Common myeloid progenitor, CD34-positive (primary cell): ENCODE measurements at regions not wholly inside any gene's neighbourhood (a gene's known extent, or its start where the extent isn't known, plus 50 kb on each side); places are given as distances from the start of the nearest gene placed in this dataset.

Experiments
- CTCF ChIA-PET: fragments of 350-600 bp; sonication (Branson Sonifier 250); formaldehyde crosslinking; loops from one replicate; lab custom pipeline; 2021; ENCODE audit warnings: antibody characterized with exemption; lab: Charles Lee
- POLR2A ChIA-PET: fragments of 350-600 bp; sonication (Branson Sonifier 250); formaldehyde crosslinking; loops from one replicate; lab custom pipeline; 2021; ENCODE audit warnings: antibody characterized with exemption; lab: Charles Lee
- DNase-seq, 3 donors: peaks; one replicate each; pipeline versions ENCODE4 v3.0.0 to v3.0.0-alpha.2; 2013
- H3K27ac ChIP-seq, 2 experiments: 1 replicate in 1 of 2; 2 replicates in 1 of 2; pipeline ENCODE4 v1.7.0; 2013; ENCODE audit warnings: inconsistent platforms in 2 of 2, low read length in 2 of 2, mild to moderate bottlenecking in 2 of 2, low read depth in 1 of 2, moderate library complexity in 1 of 2; ENCODE audit not compliant: severe bottlenecking in 2 of 2, insufficient read depth in 1 of 2, poor library complexity in 1 of 2
- H3K27me3 ChIP-seq, 5 experiments: replicated peaks in 2 of 5; 1 replicate in 3 of 5; 2 replicates in 2 of 5; pipeline versions ENCODE4 v1.6.1 to v1.7.0; 2013; ENCODE audit warnings: low read length in 4 of 5, mild to moderate bottlenecking in 2 of 5, moderate library complexity in 2 of 5, inconsistent platforms in 1 of 5; ENCODE audit not compliant: insufficient read depth in 5 of 5, control insufficient read depth in 4 of 5
- H3K36me3 ChIP-seq, 4 experiments: 1 replicate in 2 of 4; 2 replicates in 2 of 4; pipeline versions ENCODE4 v1.6.1 to v1.7.0; 2013; ENCODE audit warnings: low read length in 3 of 4, control low read depth in 1 of 4, mild to moderate bottlenecking in 1 of 4; ENCODE audit not compliant: control insufficient read depth in 4 of 4, insufficient read depth in 4 of 4
- H3K4me1 ChIP-seq, 4 experiments: 1 replicate in 3 of 4; 2 replicates in 1 of 4; pipeline versions ENCODE4 v1.6.1 to v1.7.1; 2013; ENCODE audit warnings: low read length in 3 of 4, mild to moderate bottlenecking in 3 of 4, control low read depth in 1 of 4, inconsistent platforms in 1 of 4, moderate library complexity in 1 of 4; ENCODE audit not compliant: control insufficient read depth in 4 of 4, insufficient read depth in 4 of 4; ENCODE audit errors: control extremely low read depth in 1 of 4
- H3K4me3 ChIP-seq, 7 experiments: 1 replicate in 4 of 7; 2 replicates in 3 of 7; pipeline versions ENCODE4 v1.5.1 to v1.7.0; 2013; ENCODE audit warnings: mild to moderate bottlenecking in 7 of 7, low read length in 6 of 7, moderate library complexity in 6 of 7, inconsistent platforms in 2 of 7, low read depth in 2 of 7, control low read depth in 1 of 7; ENCODE audit not compliant: insufficient read depth in 4 of 7, control insufficient read depth in 1 of 7; ENCODE audit errors: extremely low read depth in 1 of 7
- H3K9me3 ChIP-seq, 5 experiments: 1 replicate in 4 of 5; 2 replicates in 1 of 5; pipeline versions ENCODE4 v1.6.1 to v1.7.1; 2013; ENCODE audit warnings: low read length in 4 of 5, mild to moderate bottlenecking in 2 of 5, inconsistent platforms in 1 of 5, low read depth in 1 of 5, moderate library complexity in 1 of 5; ENCODE audit not compliant: control insufficient read depth in 4 of 5, insufficient read depth in 2 of 5; ENCODE audit errors: control extremely low read depth in 1 of 5
- WGBS: methylation state at CpG from one replicate; pipeline ENCODE4 v1.1.5; 2013; ENCODE audit not compliant: insufficient coverage; 5-methylcytosine and 5-hydroxymethylcytosine counted together

DNA sequence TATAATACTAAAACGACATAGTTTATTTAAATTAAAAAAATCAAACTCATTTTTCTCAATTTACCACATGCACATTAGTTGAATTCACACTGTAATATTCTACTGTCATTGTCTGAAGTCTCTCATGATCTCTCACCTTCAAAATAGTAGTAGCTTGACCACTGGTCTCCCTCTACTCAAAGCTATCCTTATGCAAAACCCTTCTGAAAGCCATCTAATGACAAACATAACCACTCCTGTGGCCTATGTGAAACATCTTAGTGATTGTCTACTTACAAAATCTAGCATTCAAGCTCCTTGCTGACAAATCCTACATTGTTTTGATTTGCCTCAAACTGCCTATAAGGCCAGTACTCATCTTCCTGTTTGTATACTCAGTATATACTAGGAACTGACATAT, 606.0 kb upstream of the GHITM start:
- no peak for DNase-seq
- WGBS: no CpG with 5 or more reads among the region's 1 CpG
- H3K27me3 ChIP-seq: no peaks in the 10 kb centered on the region
- H3K4me3 ChIP-seq: no peak overlapping the region
- POLR2A ChIA-PET: no interaction called here
- H3K4me1 ChIP-seq: no peaks in the 10 kb centered on the region
- CTCF ChIA-PET: no interaction called here
- no peaks in the 10 kb centered on the region for H3K36me3 ChIP-seq
- H3K9me3 ChIP-seq: peaks cover 0 to 2% (median 0%) of the 10 kb centered on the region in 5 experiments
- no peak overlapping the region for H3K27ac ChIP-seq

DNA sequence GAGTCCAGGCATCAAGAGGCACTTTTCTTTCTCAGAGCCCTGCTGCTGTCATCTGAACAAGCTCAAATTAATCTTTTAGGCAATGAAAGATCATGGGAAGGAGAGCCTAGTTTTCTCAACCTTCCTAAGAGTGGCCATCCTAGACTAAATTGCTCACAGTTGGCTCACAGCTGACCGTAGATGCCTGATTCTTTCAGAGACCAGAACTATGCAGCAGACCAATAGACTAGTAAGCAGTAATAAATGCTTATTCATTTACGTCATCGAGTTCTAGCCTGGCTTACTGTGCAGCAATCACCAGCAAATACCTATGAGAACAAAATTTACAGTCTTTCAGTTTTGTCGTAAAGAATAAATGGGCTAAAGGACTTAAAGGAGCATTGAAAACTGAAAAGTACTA, 602.9 kb upstream of the GHITM start:
- no peaks in the 10 kb centered on the region for H3K9me3 ChIP-seq
- 100% methylated on average over 2 of the region's 4 CpGs for whole genome bisulfite sequencing
- CTCF ChIA-PET: no interaction called here

DNA sequence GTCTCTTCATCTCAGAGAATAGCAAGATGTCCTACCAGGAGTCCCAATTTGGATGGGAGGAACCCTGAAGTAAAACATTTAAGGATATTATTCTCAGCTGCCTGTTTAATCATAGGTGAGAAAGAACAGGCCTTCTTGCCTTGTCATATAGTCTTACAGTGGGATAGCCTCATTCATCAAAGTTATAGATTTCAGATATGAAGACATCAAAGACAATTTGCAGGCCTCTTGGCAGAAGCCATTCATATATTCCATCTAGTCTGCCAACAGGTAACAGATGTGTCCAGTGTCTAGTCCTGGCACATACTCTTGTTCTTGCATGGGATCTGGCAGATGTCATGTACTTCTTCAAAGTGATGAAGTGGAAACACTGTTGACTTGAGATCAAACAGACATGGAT, 601.3 kb upstream of the GHITM start:
- DNase-seq: no peak
- CTCF ChIA-PET: interaction anchor here (1.5 kb wide), 1 partner anchor 8 kb away, joined by 3 read pairs; no protein-coding TSS in a partner anchor

More for the DNA sequence above, 602.9 kb upstream of the GHITM start:
- no peaks in the 10 kb centered on the region for H3K4me1 ChIP-seq
- POLR2A ChIA-PET: no interaction called here
- H3K27me3 ChIP-seq: no peaks in the 10 kb centered on the region
- DNase-seq: no peak
- H3K27ac ChIP-seq: no peak overlapping the region
- no peak overlapping the region for H3K4me3 ChIP-seq
- H3K36me3 ChIP-seq: no peaks in the 10 kb centered on the region

DNA sequence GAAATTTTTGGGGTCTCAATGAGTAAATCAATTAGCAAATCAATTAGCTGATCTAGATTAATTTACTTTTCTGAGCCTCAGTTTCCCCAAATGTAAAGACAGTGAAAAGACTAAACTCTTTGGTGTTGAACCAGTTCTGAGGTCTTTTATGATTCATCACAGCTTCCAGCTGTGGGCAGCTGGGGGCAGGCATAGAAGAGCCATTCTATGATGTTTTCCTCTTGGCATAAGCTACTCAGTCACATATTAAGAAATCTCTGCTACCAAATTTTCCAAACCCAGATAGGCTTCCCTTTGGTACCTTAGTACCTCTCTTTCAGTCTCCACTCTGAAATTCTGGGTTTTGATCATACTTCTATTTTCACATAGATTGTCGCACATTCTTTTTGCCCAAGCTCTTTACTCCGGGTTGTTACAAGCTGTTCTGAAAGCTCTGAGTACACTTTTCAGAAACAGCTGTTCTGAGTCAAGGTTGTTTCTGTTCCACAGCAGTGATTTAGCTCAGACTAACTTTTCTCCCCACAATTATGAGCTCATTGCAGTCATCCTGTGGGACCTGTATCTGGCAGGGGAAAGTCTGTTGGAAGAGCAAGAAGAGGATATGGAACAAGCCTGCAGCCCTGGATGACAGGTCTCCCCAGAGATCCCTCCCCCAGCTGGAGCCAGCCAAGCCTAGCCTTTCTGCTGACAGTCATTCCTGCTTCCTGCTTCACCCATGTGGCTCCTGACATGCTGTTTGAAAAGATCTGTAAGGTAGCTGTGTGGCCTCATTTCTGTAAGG, 599.6 kb upstream of the GHITM start:
- H3K27ac ChIP-seq: no peak overlapping the region
- no peak for DNase-seq

More for the DNA sequence above, 601.3 kb upstream of the GHITM start:
- Histone ChIP-seq H3K4me1 (no peaks in the 10 kb centered on the region), H3K27me3 (no peaks in the 10 kb centered on the region), H3K9me3 (no peaks in the 10 kb centered on the region), H3K36me3 (no peaks in the 10 kb centered on the region), H3K27ac (no peak overlapping the region), H3K4me3 (no peak overlapping the region)
- POLR2A ChIA-PET: no interaction called here

DNA sequence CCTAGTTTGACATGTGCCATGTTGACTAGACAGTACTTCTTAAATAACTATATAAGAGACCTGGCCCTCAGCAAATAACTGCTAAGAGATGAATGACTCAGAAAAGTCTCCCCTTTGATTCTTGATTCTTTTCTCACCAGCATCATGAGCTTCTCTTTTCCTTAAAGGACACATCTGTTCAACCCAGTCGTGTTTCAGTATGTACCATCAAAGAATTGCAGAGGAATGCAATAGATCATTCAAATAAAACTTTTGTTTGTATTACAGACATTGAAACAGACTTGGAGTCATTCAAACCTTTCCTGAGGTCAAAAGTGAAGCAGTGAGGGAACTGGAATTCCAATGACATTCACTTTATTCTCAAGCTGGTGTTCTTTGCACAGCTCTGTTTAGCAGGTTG, 598.3 kb upstream of the GHITM start:
- WGBS: 83% methylated on average over 1 of the region's 1 CpG
- Histone ChIP-seq H3K27ac (no peak overlapping the region), H3K4me1 (no peaks in the 10 kb centered on the region), H3K36me3 (no peaks in the 10 kb centered on the region), H3K4me3 (no peak overlapping the region), H3K27me3 (no peaks in the 10 kb centered on the region), H3K9me3 (no peaks in the 10 kb centered on the region)
- ChIA-PET POLR2A (no interaction called here), CTCF (no interaction called here)
- DNase-seq: no peak

More for the DNA sequence above, 599.6 kb upstream of the GHITM start:
- Histone ChIP-seq H3K27me3 (no peaks in the 10 kb centered on the region), H3K4me3 (no peak overlapping the region), H3K36me3 (no peaks in the 10 kb centered on the region), H3K4me1 (no peaks in the 10 kb centered on the region), H3K9me3 (no peaks in the 10 kb centered on the region)
- WGBS: 93% methylated on average over 2 of the region's 2 CpGs
- CTCF ChIA-PET: no interaction called here
- POLR2A ChIA-PET: no interaction called here

DNA sequence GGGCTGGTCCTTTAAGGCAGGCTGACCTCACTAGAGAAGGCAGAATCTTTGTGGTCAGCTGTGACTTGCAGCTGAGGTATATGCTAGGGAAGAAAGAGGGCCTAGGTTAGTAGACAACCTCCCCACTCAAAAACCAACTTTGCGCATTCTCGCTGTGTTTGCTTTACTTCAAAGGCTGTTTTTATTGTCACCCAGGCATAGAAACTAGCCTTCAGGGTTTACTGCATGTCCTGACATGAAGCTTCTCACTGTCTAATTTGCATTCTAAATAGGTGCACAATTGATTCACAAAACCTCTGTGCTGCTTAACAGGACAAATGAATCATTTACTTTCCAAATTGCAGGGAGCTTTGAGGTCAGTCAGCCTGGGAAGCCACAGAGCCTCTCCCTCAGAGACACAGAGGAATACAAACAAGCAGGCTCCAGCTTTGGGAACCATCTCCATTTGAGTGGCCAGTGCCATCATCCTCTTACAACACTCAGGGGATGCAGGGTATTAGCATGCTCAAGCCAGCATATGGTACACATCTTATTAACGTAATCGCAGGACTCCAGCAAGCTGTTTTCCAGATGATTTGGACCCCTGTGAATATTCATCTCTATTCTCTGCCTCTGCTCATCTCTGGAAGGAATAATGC, 596.4 kb upstream of the GHITM start:
- ChIA-PET POLR2A (no interaction called here), CTCF (no interaction called here)
- no peak overlapping the region for H3K27ac ChIP-seq
- H3K27me3 ChIP-seq: peaks cover 0 to 3% (median 0%) of the 10 kb centered on the region in 5 experiments
- H3K4me1 ChIP-seq: no peaks in the 10 kb centered on the region
- H3K4me3 ChIP-seq: no peak overlapping the region
- WGBS: 94% methylated on average over 4 of the region's 4 CpGs
- no peak for DNase-seq
- H3K9me3 ChIP-seq: no peaks in the 10 kb centered on the region
- H3K36me3 ChIP-seq: no peaks in the 10 kb centered on the region

DNA sequence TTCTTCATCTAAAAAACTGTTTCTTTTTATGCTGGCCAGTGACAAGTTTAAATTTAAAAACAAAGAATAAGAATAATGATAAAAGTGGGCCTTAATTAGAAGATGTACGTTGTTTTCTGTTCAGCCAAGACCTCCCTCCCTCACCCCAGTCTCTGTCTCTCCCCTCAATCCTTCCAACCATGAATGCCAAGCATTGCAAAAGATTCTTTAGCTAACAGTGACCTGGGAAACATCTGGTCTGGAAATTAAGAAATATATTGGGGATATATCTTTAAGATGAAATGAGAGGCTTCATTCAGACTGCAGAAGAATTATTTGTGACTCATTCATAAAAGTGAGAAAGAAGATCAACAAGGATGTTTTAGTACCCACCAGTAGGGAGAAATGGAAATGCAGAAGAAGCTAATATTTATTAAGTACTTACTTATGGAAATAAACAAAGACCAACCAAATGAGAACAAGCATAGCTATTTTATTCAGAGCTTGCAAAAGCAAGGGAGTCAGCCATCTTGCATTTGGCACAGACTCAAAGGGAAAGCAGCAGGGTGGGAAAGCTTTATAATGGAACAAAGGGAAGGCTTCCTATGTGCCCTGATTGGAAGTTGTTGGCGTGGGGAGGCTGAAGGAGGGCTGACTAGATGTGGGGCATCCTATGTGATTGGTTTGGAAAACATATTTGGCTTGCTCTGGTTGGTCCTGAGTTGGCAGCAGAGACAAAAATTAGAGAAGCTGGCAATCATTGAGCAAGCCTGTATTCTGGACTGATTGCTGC, 595.4 kb upstream of the GHITM start:
- H3K36me3 ChIP-seq: no peaks in the 10 kb centered on the region
- no peak for DNase-seq
- H3K4me3 ChIP-seq: no peak overlapping the region
- CTCF ChIA-PET: no interaction called here
- peaks cover 0 to 3% (median 0%) of the 10 kb centered on the region in 5 experiments for H3K27me3 ChIP-seq
- WGBS: 80% methylated on average over 1 of the region's 2 CpGs
- no peaks in the 10 kb centered on the region for H3K4me1 ChIP-seq
- no peaks in the 10 kb centered on the region for H3K9me3 ChIP-seq
- POLR2A ChIA-PET: no interaction called here
- no peak overlapping the region for H3K27ac ChIP-seq
